ENCODE measurements at regions not wholly inside any gene's neighbourhood (a gene's known extent, or its start where the extent isn't known, plus 50 kb on each side); places are given as distances from the start of the nearest gene placed in this dataset.
"Not testable (repeated sequence)": the region's sequence is repeated elsewhere in the genome, so short reads cannot be mapped to it uniquely, and the experiment has no call there.

DNA sequence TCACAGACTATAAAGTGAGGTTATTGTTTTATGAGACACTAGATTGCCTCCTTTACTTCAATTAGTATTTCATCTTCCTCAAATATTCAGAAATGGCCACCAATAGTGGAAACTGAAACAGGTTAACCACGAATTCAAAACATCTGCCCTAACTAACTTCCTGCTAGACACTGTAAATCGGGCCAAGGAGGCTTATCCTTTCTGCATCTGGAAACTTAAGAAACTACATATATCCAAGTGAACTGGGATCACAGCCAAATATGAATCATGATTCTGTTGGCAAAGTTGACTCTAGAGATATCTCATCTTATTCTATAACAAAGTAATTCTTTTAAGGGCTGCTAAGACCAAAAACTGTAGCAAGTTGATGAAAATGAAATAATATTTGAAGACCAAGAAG lies 136.6 kb upstream of the ZC3H15 start:
- no peaks in the 10 kb centered on the region for H3K27me3 Mint-ChIP-seq (ENCODE audit: insufficient read depth, unreplicated experiment)
- H3K27ac Mint-ChIP-seq (ENCODE audit: unreplicated experiment): no peak overlapping the region
- Histone ChIP-seq H3K4me3 (ENCODE audit: low read depth, low read length) (no peak overlapping the region), H3K9me3 (peaks cover 6% of the 10 kb centered on the region), H3K36me3 (ENCODE audit: control insufficient read depth, insufficient read depth, low read length) (no peaks in the 10 kb centered on the region), H3K4me1 (no peaks in the 10 kb centered on the region), H3K27me3 (replicated peaks; ENCODE audit: control insufficient read depth, insufficient read depth, low read length) (no peaks in the 10 kb centered on the region)
- BruUV-seq (replicated peaks): no TSS peak
- no peaks in the 10 kb centered on the region for H3K36me3 Mint-ChIP-seq (ENCODE audit: insufficient read depth, unreplicated experiment)
- intact Hi-C loops (cut with micrococcal nuclease; ENCODE audit: unreplicated experiment): no loop called here
- DNase-seq: no peak
- TF ChIP-seq, protein P1, sequence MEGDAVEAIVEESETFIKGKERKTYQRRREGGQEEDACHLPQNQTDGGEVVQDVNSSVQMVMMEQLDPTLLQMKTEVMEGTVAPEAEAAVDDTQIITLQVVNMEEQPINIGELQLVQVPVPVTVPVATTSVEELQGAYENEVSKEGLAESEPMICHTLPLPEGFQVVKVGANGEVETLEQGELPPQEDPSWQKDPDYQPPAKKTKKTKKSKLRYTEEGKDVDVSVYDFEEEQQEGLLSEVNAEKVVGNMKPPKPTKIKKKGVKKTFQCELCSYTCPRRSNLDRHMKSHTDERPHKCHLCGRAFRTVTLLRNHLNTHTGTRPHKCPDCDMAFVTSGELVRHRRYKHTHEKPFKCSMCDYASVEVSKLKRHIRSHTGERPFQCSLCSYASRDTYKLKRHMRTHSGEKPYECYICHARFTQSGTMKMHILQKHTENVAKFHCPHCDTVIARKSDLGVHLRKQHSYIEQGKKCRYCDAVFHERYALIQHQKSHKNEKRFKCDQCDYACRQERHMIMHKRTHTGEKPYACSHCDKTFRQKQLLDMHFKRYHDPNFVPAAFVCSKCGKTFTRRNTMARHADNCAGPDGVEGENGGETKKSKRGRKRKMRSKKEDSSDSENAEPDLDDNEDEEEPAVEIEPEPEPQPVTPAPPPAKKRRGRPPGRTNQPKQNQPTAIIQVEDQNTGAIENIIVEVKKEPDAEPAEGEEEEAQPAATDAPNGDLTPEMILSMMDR (IDR thresholded peaks at IDR 0.05; ENCODE audit: insufficient read depth in 1 of 2, low read depth in 1 of 2, low read length in 1 of 2, severe bottlenecking in 1 of 2, unreplicated experiment in 1 of 2): no peak
- no peak overlapping the region for H3K4me3 Mint-ChIP-seq (ENCODE audit: unreplicated experiment)
- POLR2A ChIA-PET: no interaction called here
- peaks cover 23% of the 10 kb centered on the region for H3K9me3 Mint-ChIP-seq (ENCODE audit: unreplicated experiment)
- no peaks in the 10 kb centered on the region for H3K4me1 Mint-ChIP-seq (ENCODE audit: low read depth, unreplicated experiment)
- CTCF ChIA-PET: no interaction called here

DNA sequence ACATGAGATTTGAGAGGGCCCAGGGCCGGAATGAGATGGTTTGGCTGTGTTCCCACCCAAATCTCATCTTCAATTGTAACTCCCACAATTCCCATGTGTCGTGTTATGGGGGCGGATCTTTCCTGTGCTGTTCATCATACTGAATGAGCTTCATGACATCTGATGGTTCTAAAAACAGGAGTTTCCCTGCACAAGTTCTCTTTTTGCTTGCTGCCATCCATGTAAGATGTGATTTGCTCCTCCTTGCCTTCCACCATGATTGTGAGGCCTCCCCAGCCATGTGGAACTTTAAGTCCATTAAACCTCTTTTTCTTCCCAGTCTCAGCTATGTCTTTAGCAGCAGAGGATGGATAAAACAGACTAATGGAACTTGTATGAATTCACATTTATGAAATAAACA lies 131.9 kb upstream of the ZC3H15 start:
- H3K4me3 ChIP-seq (ENCODE audit: low read depth, low read length); H3K27me3 Mint-ChIP-seq (ENCODE audit: insufficient read depth, unreplicated experiment); H3K27ac Mint-ChIP-seq (ENCODE audit: unreplicated experiment); H3K4me3 Mint-ChIP-seq (ENCODE audit: unreplicated experiment); intact Hi-C loops (cut with micrococcal nuclease; ENCODE audit: unreplicated experiment); DNase-seq; H3K36me3 Mint-ChIP-seq (ENCODE audit: insufficient read depth, unreplicated experiment); H3K27me3 ChIP-seq (replicated peaks; ENCODE audit: control insufficient read depth, insufficient read depth, low read length); BruUV-seq (replicated peaks); H3K36me3 ChIP-seq (ENCODE audit: control insufficient read depth, insufficient read depth, low read length); H3K4me1 Mint-ChIP-seq (ENCODE audit: low read depth, unreplicated experiment); CTCF ChIA-PET; H3K4me1 ChIP-seq; POLR2A ChIA-PET: not testable (repeated sequence)
- peaks cover 11% of the 10 kb centered on the region for H3K9me3 ChIP-seq
- H3K9me3 Mint-ChIP-seq (ENCODE audit: unreplicated experiment): peaks cover 23% of the 10 kb centered on the region

DNA sequence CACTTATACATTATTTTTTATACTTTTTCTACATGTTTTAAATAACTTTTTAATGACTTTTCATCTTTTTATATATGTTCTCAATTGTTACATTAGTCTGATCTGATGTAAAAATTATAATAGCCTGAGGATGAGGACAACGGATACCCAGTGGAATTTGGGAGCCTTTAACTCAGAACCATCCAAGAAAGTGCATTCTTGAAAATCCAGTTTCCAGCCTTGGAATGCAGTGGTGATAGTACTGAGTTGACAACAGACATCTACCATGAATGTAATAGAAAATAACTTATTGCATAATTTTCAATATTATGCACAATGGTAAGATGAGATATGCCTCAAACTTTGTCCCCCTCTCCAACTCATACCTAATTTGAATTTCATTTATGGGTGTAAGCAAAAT lies 120.7 kb upstream of the ZC3H15 start:
- CTCF ChIA-PET: no interaction called here
- no peaks in the 10 kb centered on the region for H3K27me3 ChIP-seq (replicated peaks; ENCODE audit: control insufficient read depth, insufficient read depth, low read length)

More for the DNA sequence above, 120.7 kb upstream of the ZC3H15 start:
- H3K4me1 ChIP-seq: no peaks in the 10 kb centered on the region
- Mint-ChIP-seq H3K4me3 (ENCODE audit: unreplicated experiment) (no peak overlapping the region), H3K27ac (ENCODE audit: unreplicated experiment) (no peak overlapping the region), H3K36me3 (ENCODE audit: insufficient read depth, unreplicated experiment) (no peaks in the 10 kb centered on the region), H3K4me1 (ENCODE audit: low read depth, unreplicated experiment) (no peaks in the 10 kb centered on the region), H3K9me3 (ENCODE audit: unreplicated experiment) (no peaks in the 10 kb centered on the region), H3K27me3 (ENCODE audit: insufficient read depth, unreplicated experiment) (peaks cover 2% of the 10 kb centered on the region)
- POLR2A ChIA-PET: no interaction called here
- H3K4me3 ChIP-seq (ENCODE audit: low read depth, low read length): no peak overlapping the region
- BruUV-seq (replicated peaks): no TSS peak
- no peaks in the 10 kb centered on the region for H3K36me3 ChIP-seq (ENCODE audit: control insufficient read depth, insufficient read depth, low read length)
- intact Hi-C loops (cut with micrococcal nuclease; ENCODE audit: unreplicated experiment): no loop called here
- no peaks in the 10 kb centered on the region for H3K9me3 ChIP-seq
- TF ChIP-seq, protein P1 (IDR thresholded peaks at IDR 0.05; ENCODE audit: insufficient read depth in 1 of 2, low read depth in 1 of 2, low read length in 1 of 2, severe bottlenecking in 1 of 2, unreplicated experiment in 1 of 2): no peak
- no peak for DNase-seq
